K562 (cell line): ENCODE measurements at regions not wholly inside any gene's neighbourhood (a gene's known extent, or its start where the extent isn't known, plus 50 kb on each side); places are given as distances from the start of the nearest gene placed in this dataset.

Experiments used
- ATAC-seq: fragments of 200-7000 bp; cut with Tn5 transposase; 3 replicates; pipeline ENCODE4 v1.9.1; 2020; ENCODE audit warnings: moderate library complexity
- BruUV-seq: library from RNA; stranded (reverse); fragments of 400-500 nt; replicated peaks from 2 replicates; lab custom pipeline; 2021; lab: Mats Ljungman, UMichigan
- CTCF ChIA-PET: fragments of 300-600 bp; formaldehyde crosslinking; extraction: SDS; loops from one replicate; lab custom pipeline; 2021; ENCODE audit warnings: low intra/inter-chr PET ratio; lab: Yijun Ruan, JAX
- POLR2A ChIA-PET: fragments of 300-600, 350-650 bp; sonication (Branson Sonifier 250); formaldehyde crosslinking; extraction: SDS; loops from one replicate; lab custom pipeline; 2021; ENCODE audit warnings: antibody characterized with exemption, inconsistent platforms; lab: Yijun Ruan, JAX
- DNase-seq, 4 experiments: peaks; one replicate each; pipeline versions ENCODE4 v3.0.0 to v3.0.0-alpha.2; 2011 to 2018; ENCODE audit warnings: low spot score in 3 of 4, mixed read lengths in 3 of 4; ENCODE audit errors: extremely low read depth in 1 of 4
- FAIRE-seq: peaks from 2 replicates; lab custom pipeline; 2011; peaks lifted over from hg19 to GRCh38; lab: Jason Lieb, UNC
- H2AFZ ChIP-seq: 2 replicates; pipeline ENCODE4 v1.6.0; 2011; ENCODE audit warnings: low read depth, low read length, control low read depth, inconsistent platforms
- H3K27ac ChIP-seq: fragments of 200-600 bp; 3 replicates; pipeline ENCODE4 v1.8.0; 2011; ENCODE audit warnings: low read depth, mild to moderate bottlenecking, control low read depth, inconsistent platforms, low read length, moderate library complexity, mixed read lengths; ENCODE audit errors: extremely low read depth
- H3K27me3 ChIP-seq, 2 experiments: fragments of 300-600 bp in 1 of 2; 2 replicates in 1 of 2; 3 replicates in 1 of 2; pipeline versions ENCODE4 v1.6.0 to v1.8.0; 2011; ENCODE audit warnings: inconsistent platforms in 2 of 2, low read length in 2 of 2, mild to moderate bottlenecking in 1 of 2, mixed read lengths in 1 of 2, moderate library complexity in 1 of 2; ENCODE audit not compliant: control insufficient read depth in 2 of 2, insufficient read depth in 2 of 2
- H3K36me3 ChIP-seq: fragments of 300-600 bp; 3 replicates; pipeline ENCODE4 v1.8.0; 2011; ENCODE audit warnings: mild to moderate bottlenecking, low read length, inconsistent platforms; ENCODE audit not compliant: control insufficient read depth, insufficient read depth
- H3K4me1 ChIP-seq, 2 experiments: fragments of 200-600 bp in 1 of 2; replicated peaks in 1 of 2; 2 replicates in 1 of 2; 3 replicates in 1 of 2; pipeline versions ENCODE4 v1.5.1 to v1.8.0; 2011; ENCODE audit warnings: inconsistent platforms in 2 of 2, low read length in 2 of 2, mild to moderate bottlenecking in 1 of 2, mixed read lengths in 1 of 2, moderate library complexity in 1 of 2; ENCODE audit not compliant: control insufficient read depth in 2 of 2, insufficient read depth in 2 of 2
- H3K4me2 ChIP-seq: 2 replicates; pipeline ENCODE4 v1.6.1; 2011; ENCODE audit warnings: low read length, control low read depth, inconsistent platforms, mixed read lengths; ENCODE audit not compliant: insufficient read depth
- H3K4me3 ChIP-seq: fragments of 200-600 bp; sonication (generic), shearing (Covaris generic); 2 replicates; pipeline ENCODE4 v1.5.1; 2016; ENCODE audit warnings: control low read depth, inconsistent platforms
- H3K79me2 ChIP-seq: fragments of 200-600 bp; 3 replicates; pipeline ENCODE4 v1.8.0; 2011; ENCODE audit warnings: low read length, inconsistent platforms; ENCODE audit not compliant: control insufficient read depth, insufficient read depth
- H3K9ac ChIP-seq, 2 experiments: 2 replicates each; pipeline versions ENCODE4 v1.6.0 to v1.6.1; 2011; ENCODE audit warnings: low read depth in 2 of 2, low read length in 2 of 2, control low read depth in 1 of 2, inconsistent platforms in 1 of 2, mild to moderate bottlenecking in 1 of 2, mixed read lengths in 1 of 2; ENCODE audit not compliant: insufficient read depth in 1 of 2
- H3K9me1 ChIP-seq: one replicate; pipeline ENCODE4 v1.6.0; 2011; ENCODE audit warnings: inconsistent platforms, mild to moderate bottlenecking, low read length, moderate library complexity; ENCODE audit not compliant: control insufficient read depth, insufficient read depth
- H3K9me3 ChIP-seq: replicated peaks from 2 replicates; pipeline ENCODE4 v1.5.1; 2011; ENCODE audit warnings: low read depth, low read length, inconsistent platforms; ENCODE audit not compliant: control insufficient read depth, insufficient read depth
- H4K20me1 ChIP-seq: replicated peaks from 2 replicates; pipeline ENCODE4 v1.6.1; 2011; ENCODE audit warnings: low read length, inconsistent platforms, mixed read lengths; ENCODE audit not compliant: control insufficient read depth, insufficient read depth
- BHLHE40 ChIP-seq: IDR thresholded peaks from 2 replicates; pipeline ENCODE4 v1.6.1; 2011; ENCODE audit warnings: low read length, improper control_type of control experiment
- CBX2 ChIP-seq: fragments of 200-600 bp; sonication (generic); IDR thresholded peaks from one replicate; pipeline ENCODE4 v1.6.1; 2012; ENCODE audit warnings: mild to moderate bottlenecking, low read length, inconsistent platforms; ENCODE audit not compliant: insufficient read depth, poor library complexity, severe bottlenecking
- CTBP1 ChIP-seq: fragments of 450-650 bp; IDR thresholded peaks from 2 replicates; pipeline ENCODE4 v1.6.1; 2016; ENCODE audit warnings: borderline replicate concordance
- MCM2 ChIP-seq: fragments of 450-650 bp; IDR thresholded peaks from 2 replicates; pipeline ENCODE4 v1.6.1; 2017; ENCODE audit warnings: low read depth, mild to moderate bottlenecking
- MYC ChIP-seq, 2 experiments: fragments of 250-450 bp in 1 of 2; sonication (Bioruptor Pico) in 1 of 2; IDR thresholded peaks; 2 replicates each; pipeline versions ENCODE4 v1.5.1 to v1.6.1; 2012 to 2021; ENCODE audit warnings: low read depth in 2 of 2, borderline replicate concordance in 1 of 2, improper control_type of control experiment in 1 of 2, low read length in 1 of 2, mild to moderate bottlenecking in 1 of 2, moderate library complexity in 1 of 2
- NELFE ChIP-seq: IDR thresholded peaks from 2 replicates; pipeline ENCODE4 v1.6.1; 2011; ENCODE audit warnings: mild to moderate bottlenecking; ENCODE audit not compliant: insufficient read depth, insufficient read length
- XRCC3 ChIP-seq: fragments of 450-650 bp; IDR thresholded peaks from 2 replicates; pipeline ENCODE4 v1.6.1; 2017; ENCODE audit warnings: mild to moderate bottlenecking, moderate library complexity
- ZC3H4 ChIP-seq: sonication (generic); formaldehyde crosslinking; IDR thresholded peaks from 2 replicates; pipeline ENCODE4 v1.9.0; 2021; ENCODE audit warnings: missing genetic modification reagents, borderline replicate concordance
- ZNF133 ChIP-seq: fragments of 250-450 bp; sonication (Bioruptor Pico); IDR thresholded peaks from 2 replicates; pipeline ENCODE4 v1.4.0; 2020; ENCODE audit warnings: mild to moderate bottlenecking
- ZNF280A ChIP-seq: fragments of 450-650 bp; IDR thresholded peaks from 2 replicates; pipeline ENCODE4 v1.6.1; 2018; ENCODE audit warnings: mild to moderate bottlenecking, low read depth; ENCODE audit not compliant: partially characterized antibody
- ZNF551 ChIP-seq: fragments of 250-450 bp; sonication (Bioruptor Pico); IDR thresholded peaks from 2 replicates; pipeline ENCODE4 v1.5.0; 2021; ENCODE audit warnings: mild to moderate bottlenecking, moderate library complexity
- ZNF707 ChIP-seq: fragments of 250-450 bp; sonication (Bioruptor Pico); conservative IDR thresholded peaks from 2 replicates; pipeline ENCODE4 v1.8.0; 2022; ENCODE audit warnings: inconsistent platforms, mild to moderate bottlenecking, moderate library complexity
- ZNF778 ChIP-seq: fragments of 450-650 bp; formaldehyde crosslinking; IDR thresholded peaks from 2 replicates; pipeline ENCODE4 v1.4.0; 2020; ENCODE audit warnings: mild to moderate bottlenecking, moderate library complexity
- WGBS: fragments of 100-300 bp; shearing (Covaris generic); methylation state at CpG from one replicate; pipeline ENCODE4 v1.1.6; 2016; ENCODE audit warnings: low coverage, mixed read lengths; ENCODE audit not compliant: insufficient coverage; ENCODE audit errors: missing lambda C conversion rate; 5-methylcytosine and 5-hydroxymethylcytosine counted together
- in situ Hi-C: fragments of 300-500 bp; cut with MboI; formaldehyde crosslinking; loops from 4 replicates; pipeline ENCODE4 v1.15.0; 2018; ENCODE audit warnings: inconsistent platforms, mixed read lengths
- intact Hi-C: fragments of 100-400 bp; cut with micrococcal nuclease; formaldehyde crosslinking; loops from 2 replicates; pipeline ENCODE4 v1.14.2; 2022
- TF ChIP-seq, protein P1 (sequence below): fragments of 450-650 bp; IDR thresholded peaks from 2 replicates; pipeline ENCODE4 v1.7.1; 2018; ENCODE audit warnings: mild to moderate bottlenecking, low read depth; ENCODE audit not compliant: partially characterized antibody
- TF ChIP-seq, protein P2 (sequence below), 2 experiments: fragments of 450-650 bp in 1 of 2; sonication (generic) in 1 of 2; formaldehyde crosslinking in 1 of 2; IDR thresholded peaks in 1 of 2; conservative IDR thresholded peaks in 1 of 2; 2 replicates each; pipeline versions ENCODE4 v1.6.1 to v1.8.1; 2016 to 2023; ENCODE audit warnings: mild to moderate bottlenecking in 2 of 2, moderate library complexity in 2 of 2, inconsistent platforms in 1 of 2, missing genetic modification reagents in 1 of 2

- no peak for ATAC-seq
Measured at GRCh38 chr9:78865737-78866136, 568.8 kb downstream of the PSAT1 start.

More at GRCh38 chr9:78865737-78866136, 568.8 kb downstream of the PSAT1 start:
- in situ Hi-C loops (no loop called here), intact Hi-C loops (no loop called here)
- no peaks in the 10 kb centered on the region for H3K9me1 ChIP-seq
- DNase-seq (no peak), FAIRE-seq (no peak)
- no peaks in the 10 kb centered on the region for H3K4me1 ChIP-seq
- ChIA-PET CTCF (no interaction called here), POLR2A (no interaction called here)
- WGBS, result 0% methylated on average over 2 of the region's 2 CpGs
- H3K9me3 ChIP-seq, result no peaks in the 10 kb centered on the region
- H4K20me1 ChIP-seq, result no peaks in the 10 kb centered on the region
- no peaks in the 10 kb centered on the region for H3K79me2 ChIP-seq
- H3K36me3 ChIP-seq, result no peaks in the 10 kb centered on the region
- TF ChIP-seq MYC (IDR thresholded peaks at IDR 0.05; ENCODE audit: low read depth, low read length) (no peak), MYC (CRISPR knock-in tag; IDR thresholded peaks at IDR 0.05; ENCODE audit: borderline replicate concordance, low read depth) (no peak), ZNF133 (CRISPR knock-in tag) (no peak), MCM2 (no peak), NELFE (no peak), ZNF551 (no peak), CBX2 (no peak), ZNF280A (no peak), ZNF707 (no peak), BHLHE40 (no peak), ZNF778 (CRISPR knock-in tag) (no peak), ZC3H4 (CRISPR knock-in tag) (no peak), CTBP1 (no peak), XRCC3 (no peak)
- TF ChIP-seq, protein P1, sequence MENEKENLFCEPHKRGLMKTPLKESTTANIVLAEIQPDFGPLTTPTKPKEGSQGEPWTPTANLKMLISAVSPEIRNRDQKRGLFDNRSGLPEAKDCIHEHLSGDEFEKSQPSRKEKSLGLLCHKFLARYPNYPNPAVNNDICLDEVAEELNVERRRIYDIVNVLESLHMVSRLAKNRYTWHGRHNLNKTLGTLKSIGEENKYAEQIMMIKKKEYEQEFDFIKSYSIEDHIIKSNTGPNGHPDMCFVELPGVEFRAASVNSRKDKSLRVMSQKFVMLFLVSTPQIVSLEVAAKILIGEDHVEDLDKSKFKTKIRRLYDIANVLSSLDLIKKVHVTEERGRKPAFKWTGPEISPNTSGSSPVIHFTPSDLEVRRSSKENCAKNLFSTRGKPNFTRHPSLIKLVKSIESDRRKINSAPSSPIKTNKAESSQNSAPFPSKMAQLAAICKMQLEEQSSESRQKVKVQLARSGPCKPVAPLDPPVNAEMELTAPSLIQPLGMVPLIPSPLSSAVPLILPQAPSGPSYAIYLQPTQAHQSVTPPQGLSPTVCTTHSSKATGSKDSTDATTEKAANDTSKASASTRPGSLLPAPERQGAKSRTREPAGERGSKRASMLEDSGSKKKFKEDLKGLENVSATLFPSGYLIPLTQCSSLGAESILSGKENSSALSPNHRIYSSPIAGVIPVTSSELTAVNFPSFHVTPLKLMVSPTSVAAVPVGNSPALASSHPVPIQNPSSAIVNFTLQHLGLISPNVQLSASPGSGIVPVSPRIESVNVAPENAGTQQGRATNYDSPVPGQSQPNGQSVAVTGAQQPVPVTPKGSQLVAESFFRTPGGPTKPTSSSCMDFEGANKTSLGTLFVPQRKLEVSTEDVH, result no peak
- TF ChIP-seq, protein P2, sequence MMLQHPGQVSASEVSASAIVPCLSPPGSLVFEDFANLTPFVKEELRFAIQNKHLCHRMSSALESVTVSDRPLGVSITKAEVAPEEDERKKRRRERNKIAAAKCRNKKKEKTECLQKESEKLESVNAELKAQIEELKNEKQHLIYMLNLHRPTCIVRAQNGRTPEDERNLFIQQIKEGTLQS (IDR thresholded peaks at IDR 0.05), result no peak
- TF ChIP-seq, protein P2 (CRISPR knock-in tag; conservative IDR thresholded peaks at IDR 0.05), result no peak
- H3K27me3 ChIP-seq, result no peaks in the 10 kb centered on the region
- no peak overlapping the region for H3K27ac ChIP-seq
- no peak overlapping the region for H2AFZ ChIP-seq
- BruUV-seq, result no TSS peak
- H3K4me2 ChIP-seq, result no peak overlapping the region
- H3K9ac ChIP-seq, result no peak overlapping the region
- no peak overlapping the region for H3K4me3 ChIP-seq
